ENCODE measurements at regions not wholly inside any gene's neighbourhood (a gene's known extent, or its start where the extent isn't known, plus 50 kb on each side); places are given as distances from the start of the nearest gene placed in this dataset.

DNA sequence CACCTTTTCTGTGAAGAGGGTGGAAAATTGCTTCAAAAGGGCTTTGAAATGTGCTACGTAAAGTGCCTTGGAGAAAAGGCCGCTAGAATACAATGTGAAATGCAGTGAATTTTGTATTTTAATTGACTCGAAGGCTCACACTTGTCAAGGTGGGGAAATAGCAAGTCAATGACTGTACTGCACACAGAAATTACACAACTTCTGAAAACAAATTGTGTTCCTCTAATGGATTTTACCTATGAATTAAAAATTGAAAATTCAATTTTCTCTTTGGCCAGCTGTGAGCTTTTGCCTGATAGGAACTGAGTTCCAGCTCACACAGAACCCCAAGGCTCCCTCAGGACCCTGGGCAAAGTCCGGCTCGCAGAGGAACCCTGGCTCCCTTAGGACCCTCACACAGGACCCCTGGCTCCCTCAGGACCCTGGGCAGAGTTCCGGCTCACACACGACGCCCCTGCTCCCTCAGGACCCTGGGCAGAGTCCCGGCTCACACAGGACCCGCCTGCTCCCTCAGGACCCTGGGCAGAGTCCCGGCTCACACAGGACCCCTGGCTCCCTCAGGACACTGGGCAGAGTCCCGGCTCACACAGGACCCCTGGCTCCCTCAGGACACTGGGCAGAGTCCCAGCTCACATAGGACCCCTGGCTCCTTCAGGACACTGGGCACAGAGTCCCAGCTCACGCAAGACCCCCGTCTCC, 324.9 kb downstream of the UQCRFS1 start:
- ATAC-seq, result no peak
- no peak for DNase-seq (ENCODE audit: low spot score)
- ChIA-PET POLR2A (interaction anchor here (0.6 to 0.9 kb wide), 2 partner anchors 9 to 289 kb away, joined by 3 read pairs; no protein-coding TSS in a partner anchor), CTCF (interaction anchor here (1.0 to 1.7 kb wide), 2 partner anchors 9 to 375 kb away, joined by 3 to 6 read pairs; no protein-coding TSS in a partner anchor)
- TF ChIP-seq NR1H2 (CRISPR knock-in tag; IDR thresholded peaks at IDR 0.05), result no peak
- no peak for TF ChIP-seq RELA (CRISPR knock-in tag; IDR thresholded peaks at IDR 0.05; ENCODE audit: borderline replicate concordance)
- TF ChIP-seq, protein P1, sequence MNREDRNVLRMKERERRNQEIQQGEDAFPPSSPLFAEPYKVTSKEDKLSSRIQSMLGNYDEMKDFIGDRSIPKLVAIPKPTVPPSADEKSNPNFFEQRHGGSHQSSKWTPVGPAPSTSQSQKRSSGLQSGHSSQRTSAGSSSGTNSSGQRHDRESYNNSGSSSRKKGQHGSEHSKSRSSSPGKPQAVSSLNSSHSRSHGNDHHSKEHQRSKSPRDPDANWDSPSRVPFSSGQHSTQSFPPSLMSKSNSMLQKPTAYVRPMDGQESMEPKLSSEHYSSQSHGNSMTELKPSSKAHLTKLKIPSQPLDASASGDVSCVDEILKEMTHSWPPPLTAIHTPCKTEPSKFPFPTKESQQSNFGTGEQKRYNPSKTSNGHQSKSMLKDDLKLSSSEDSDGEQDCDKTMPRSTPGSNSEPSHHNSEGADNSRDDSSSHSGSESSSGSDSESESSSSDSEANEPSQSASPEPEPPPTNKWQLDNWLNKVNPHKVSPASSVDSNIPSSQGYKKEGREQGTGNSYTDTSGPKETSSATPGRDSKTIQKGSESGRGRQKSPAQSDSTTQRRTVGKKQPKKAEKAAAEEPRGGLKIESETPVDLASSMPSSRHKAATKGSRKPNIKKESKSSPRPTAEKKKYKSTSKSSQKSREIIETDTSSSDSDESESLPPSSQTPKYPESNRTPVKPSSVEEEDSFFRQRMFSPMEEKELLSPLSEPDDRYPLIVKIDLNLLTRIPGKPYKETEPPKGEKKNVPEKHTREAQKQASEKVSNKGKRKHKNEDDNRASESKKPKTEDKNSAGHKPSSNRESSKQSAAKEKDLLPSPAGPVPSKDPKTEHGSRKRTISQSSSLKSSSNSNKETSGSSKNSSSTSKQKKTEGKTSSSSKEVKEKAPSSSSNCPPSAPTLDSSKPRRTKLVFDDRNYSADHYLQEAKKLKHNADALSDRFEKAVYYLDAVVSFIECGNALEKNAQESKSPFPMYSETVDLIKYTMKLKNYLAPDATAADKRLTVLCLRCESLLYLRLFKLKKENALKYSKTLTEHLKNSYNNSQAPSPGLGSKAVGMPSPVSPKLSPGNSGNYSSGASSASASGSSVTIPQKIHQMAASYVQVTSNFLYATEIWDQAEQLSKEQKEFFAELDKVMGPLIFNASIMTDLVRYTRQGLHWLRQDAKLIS (CRISPR knock-in tag; IDR thresholded peaks at IDR 0.05; ENCODE audit: borderline replicate concordance), result no peak
- TF ChIP-seq ATF6 (CRISPR knock-in tag; IDR thresholded peaks at IDR 0.05), result no peak
- no peak for TF ChIP-seq ZBTB43 (CRISPR knock-in tag; IDR thresholded peaks at IDR 0.05)
- no peak for TF ChIP-seq ZNF317 (CRISPR knock-in tag; IDR thresholded peaks at IDR 0.05; ENCODE audit: borderline replicate concordance, low read depth)
- TF ChIP-seq AR (CRISPR knock-in tag; IDR thresholded peaks at IDR 0.05), result no peak
- TF ChIP-seq CREM (CRISPR knock-in tag; IDR thresholded peaks at IDR 0.05), result no peak
- no peak for TF ChIP-seq MLX (CRISPR knock-in tag; IDR thresholded peaks at IDR 0.05)
- TF ChIP-seq, protein P2, sequence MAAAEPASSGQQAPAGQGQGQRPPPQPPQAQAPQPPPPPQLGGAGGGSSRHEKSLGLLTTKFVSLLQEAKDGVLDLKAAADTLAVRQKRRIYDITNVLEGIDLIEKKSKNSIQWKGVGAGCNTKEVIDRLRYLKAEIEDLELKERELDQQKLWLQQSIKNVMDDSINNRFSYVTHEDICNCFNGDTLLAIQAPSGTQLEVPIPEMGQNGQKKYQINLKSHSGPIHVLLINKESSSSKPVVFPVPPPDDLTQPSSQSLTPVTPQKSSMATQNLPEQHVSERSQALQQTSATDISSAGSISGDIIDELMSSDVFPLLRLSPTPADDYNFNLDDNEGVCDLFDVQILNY (CRISPR knock-in tag; IDR thresholded peaks at IDR 0.05), result no peak
- no peak for TF ChIP-seq ZNF671 (CRISPR knock-in tag; IDR thresholded peaks at IDR 0.05)
- no peak for TF ChIP-seq KAT7 (CRISPR knock-in tag; IDR thresholded peaks at IDR 0.05; ENCODE audit: borderline replicate concordance)
- TF ChIP-seq ELF4 (CRISPR knock-in tag; IDR thresholded peaks at IDR 0.05; ENCODE audit: low read depth), result no peak
- H3K36me3 Mint-ChIP-seq, result 0 out of 2 replicates have a peak, but pooled peaks cover 4% of the 10 kb centered on the region
- H3K4me3 Mint-ChIP-seq, result no peak overlapping the region
- peaks cover 10% of the 10 kb centered on the region for H3K27me3 Mint-ChIP-seq (ENCODE audit: low read depth)
- peaks cover 8% of the 10 kb centered on the region; the same call in 1 of the 2 replicates for H3K9me3 Mint-ChIP-seq
- H3K27ac Mint-ChIP-seq, result no peak overlapping the region
- peaks cover 45% of the 10 kb centered on the region for H3K4me1 Mint-ChIP-seq

All from WTC11 (cell line).